MCF 10A (cell line): ENCODE measurements at regions not wholly inside any gene's neighbourhood (a gene's known extent, or its start where the extent isn't known, plus 50 kb on each side); places are given as distances from the start of the nearest gene placed in this dataset.

Source experiments
- BruUV-seq: library from RNA; stranded (reverse); fragments of 400-500 nt; replicated peaks from 2 replicates; lab custom pipeline; 2021; lab: Mats Ljungman, UMichigan
- CTCF ChIA-PET: fragments of 300-600 bp; sonication (Branson Sonifier 250); formaldehyde crosslinking; extraction: SDS; loops from one replicate; lab custom pipeline; 2021; ENCODE audit warnings: antibody characterized with exemption, inconsistent platforms; lab: Yijun Ruan, JAX
- POLR2A ChIA-PET: fragments of 300-600, 350-650 bp; sonication (Branson Sonifier 250); formaldehyde crosslinking; extraction: SDS; loops from one replicate; lab custom pipeline; 2020; ENCODE audit warnings: antibody characterized with exemption, inconsistent platforms; lab: Yijun Ruan, JAX
- DNase-seq: peaks from one replicate; pipeline ENCODE4 v3.0.0-alpha.2; 2018; ENCODE audit not compliant: unreplicated experiment
- H3K27ac Mint-ChIP-seq: one replicate; pipeline ENCODE4 v1.8.0; 2022; ENCODE audit warnings: mild to moderate bottlenecking, low read depth, mixed read lengths; ENCODE audit not compliant: unreplicated experiment
- H3K27me3 Mint-ChIP-seq: one replicate; pipeline ENCODE4 v1.8.0; 2022; ENCODE audit warnings: mixed read lengths; ENCODE audit not compliant: insufficient read depth, unreplicated experiment
- H3K36me3 Mint-ChIP-seq: one replicate; pipeline ENCODE4 v1.8.0; 2022; ENCODE audit warnings: mild to moderate bottlenecking, moderate library complexity, mixed read lengths; ENCODE audit not compliant: insufficient read depth, unreplicated experiment
- H3K4me1 Mint-ChIP-seq: one replicate; pipeline ENCODE4 v1.8.0; 2022; ENCODE audit warnings: mixed read lengths; ENCODE audit not compliant: insufficient read depth, unreplicated experiment
- H3K4me3 Mint-ChIP-seq: one replicate; pipeline ENCODE4 v1.8.0; 2022; ENCODE audit warnings: mild to moderate bottlenecking, moderate library complexity, mixed read lengths; ENCODE audit not compliant: unreplicated experiment
- H3K9me3 Mint-ChIP-seq: one replicate; pipeline ENCODE4 v1.8.0; 2022; ENCODE audit warnings: mixed read lengths; ENCODE audit not compliant: unreplicated experiment
- intact Hi-C: fragments of 100-400 bp; cut with micrococcal nuclease; formaldehyde crosslinking; loops from 2 replicates; pipeline ENCODE4 v1.14.1; 2022
- TF ChIP-seq, protein P1 (sequence below): fragments of 200-600 bp; IDR thresholded peaks from one replicate; pipeline ENCODE4 v1.8.0; 2022; ENCODE audit warnings: antibody characterized with exemption, mild to moderate bottlenecking; ENCODE audit not compliant: unreplicated experiment

DNA sequence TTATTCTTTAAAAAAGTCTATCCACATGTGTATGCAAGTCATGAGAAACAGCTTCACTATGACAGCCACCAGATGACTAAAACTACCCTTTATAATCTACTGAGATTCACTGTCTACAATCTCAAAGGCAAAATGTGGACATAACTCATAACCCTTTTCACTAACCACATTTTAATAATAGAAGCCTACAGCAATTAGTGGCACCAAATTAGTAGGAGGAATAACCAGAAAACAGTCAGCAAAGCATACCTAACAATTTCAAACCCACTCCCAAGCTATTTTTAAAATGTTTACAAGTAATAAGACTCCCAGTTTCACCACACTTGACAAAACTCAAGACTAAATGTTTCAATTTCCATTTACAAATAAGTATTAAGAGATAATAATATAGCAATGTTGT, 442.9 kb downstream of the PTPRC start:
- no peak for DNase-seq
- H3K9me3 Mint-ChIP-seq = no peaks in the 10 kb centered on the region
- intact Hi-C loops = no loop called here
- ChIA-PET POLR2A (interaction anchor here (0.6 kb wide), 1 partner anchor 74 kb away, joined by 3 read pairs; no protein-coding TSS in a partner anchor), CTCF (interaction anchor here (0.9 to 1.1 kb wide), 2 partner anchors 31 to 32 kb away, joined by 3 read pairs; no protein-coding TSS in a partner anchor)
- no peak overlapping the region for H3K4me3 Mint-ChIP-seq
- H3K4me1 Mint-ChIP-seq = no peaks in the 10 kb centered on the region
- H3K27me3 Mint-ChIP-seq = no peaks in the 10 kb centered on the region
- H3K36me3 Mint-ChIP-seq = no peaks in the 10 kb centered on the region
- TF ChIP-seq, protein P1, sequence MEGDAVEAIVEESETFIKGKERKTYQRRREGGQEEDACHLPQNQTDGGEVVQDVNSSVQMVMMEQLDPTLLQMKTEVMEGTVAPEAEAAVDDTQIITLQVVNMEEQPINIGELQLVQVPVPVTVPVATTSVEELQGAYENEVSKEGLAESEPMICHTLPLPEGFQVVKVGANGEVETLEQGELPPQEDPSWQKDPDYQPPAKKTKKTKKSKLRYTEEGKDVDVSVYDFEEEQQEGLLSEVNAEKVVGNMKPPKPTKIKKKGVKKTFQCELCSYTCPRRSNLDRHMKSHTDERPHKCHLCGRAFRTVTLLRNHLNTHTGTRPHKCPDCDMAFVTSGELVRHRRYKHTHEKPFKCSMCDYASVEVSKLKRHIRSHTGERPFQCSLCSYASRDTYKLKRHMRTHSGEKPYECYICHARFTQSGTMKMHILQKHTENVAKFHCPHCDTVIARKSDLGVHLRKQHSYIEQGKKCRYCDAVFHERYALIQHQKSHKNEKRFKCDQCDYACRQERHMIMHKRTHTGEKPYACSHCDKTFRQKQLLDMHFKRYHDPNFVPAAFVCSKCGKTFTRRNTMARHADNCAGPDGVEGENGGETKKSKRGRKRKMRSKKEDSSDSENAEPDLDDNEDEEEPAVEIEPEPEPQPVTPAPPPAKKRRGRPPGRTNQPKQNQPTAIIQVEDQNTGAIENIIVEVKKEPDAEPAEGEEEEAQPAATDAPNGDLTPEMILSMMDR = no peak
- no peak overlapping the region for H3K27ac Mint-ChIP-seq
- no TSS peak for BruUV-seq

DNA sequence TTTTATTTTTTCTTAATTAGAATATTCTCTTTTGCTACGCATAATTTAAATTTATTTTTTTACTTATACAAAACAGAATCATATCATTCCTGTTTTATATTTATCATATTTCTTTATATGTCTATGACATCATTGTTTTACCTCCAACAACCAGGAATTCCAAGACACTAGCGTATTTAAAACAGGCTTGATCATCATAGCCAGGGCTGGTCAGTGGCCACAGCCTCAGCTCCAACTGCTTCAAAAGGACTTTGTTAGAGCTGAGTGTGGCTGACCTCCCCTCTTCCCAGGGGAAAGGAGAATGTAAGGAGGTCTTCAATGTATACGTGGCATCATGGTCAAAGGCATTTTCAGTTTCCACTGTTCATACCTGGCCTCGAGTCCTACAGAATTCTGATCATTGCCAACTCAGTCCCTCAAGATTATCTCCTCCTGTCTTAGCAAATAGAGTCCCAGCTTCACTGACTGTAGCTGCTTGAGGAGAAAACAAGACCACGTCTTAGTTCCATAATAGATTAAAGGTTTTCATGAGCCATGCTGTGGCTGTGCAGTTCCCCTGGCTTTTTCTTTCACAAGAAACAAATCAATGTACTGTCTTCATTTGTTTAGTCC, 444.0 kb downstream of the PTPRC start:
- CTCF ChIA-PET = interaction anchor here (0.6 to 1.0 kb wide), 3 partner anchors 15 to 245 kb away, joined by 3 to 4 read pairs (median 3); no protein-coding TSS in a partner anchor
- BruUV-seq = no TSS peak
- Mint-ChIP-seq H3K4me1 (no peaks in the 10 kb centered on the region), H3K27ac (no peak overlapping the region), H3K4me3 (no peak overlapping the region), H3K9me3 (no peaks in the 10 kb centered on the region), H3K27me3 (no peaks in the 10 kb centered on the region), H3K36me3 (no peaks in the 10 kb centered on the region)
- POLR2A ChIA-PET = interaction anchor here (1.0 to 1.3 kb wide), 2 partner anchors 146 to 180 kb away, joined by 3 to 4 read pairs; no protein-coding TSS in a partner anchor
- DNase-seq = no peak
- intact Hi-C loops = no loop called here
- TF ChIP-seq, protein P1 = no peak

DNA sequence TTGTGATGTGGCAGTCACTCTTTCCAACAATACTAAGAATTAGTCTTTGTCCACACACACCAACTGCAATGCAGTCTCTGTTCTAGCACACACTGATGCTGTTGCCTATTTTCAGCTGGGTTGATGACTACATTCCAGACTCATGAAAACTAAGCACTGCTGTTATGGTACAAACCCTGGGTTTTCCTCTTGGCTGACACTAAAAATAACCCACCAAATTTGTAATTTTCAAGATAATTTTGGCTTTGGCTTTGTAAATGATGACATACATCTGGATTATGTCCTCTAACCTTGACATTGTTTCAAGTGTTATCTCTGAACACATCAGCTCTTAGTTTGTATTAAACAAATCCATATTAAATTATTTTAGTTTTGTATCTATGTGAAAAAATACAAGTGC, 444.8 kb downstream of the PTPRC start:
- intact Hi-C loops = no loop called here
- no TSS peak for BruUV-seq
- Mint-ChIP-seq H3K27ac (no peak overlapping the region), H3K36me3 (no peaks in the 10 kb centered on the region), H3K27me3 (no peaks in the 10 kb centered on the region), H3K4me3 (no peak overlapping the region), H3K9me3 (no peaks in the 10 kb centered on the region), H3K4me1 (no peaks in the 10 kb centered on the region)
- POLR2A ChIA-PET = interaction anchor here (1.0 to 1.3 kb wide), 2 partner anchors 147 to 181 kb away, joined by 3 to 4 read pairs; no protein-coding TSS in a partner anchor
- TF ChIP-seq, protein P1 = no peak
- no peak for DNase-seq
- CTCF ChIA-PET = interaction anchor here (0.7 to 0.9 kb wide), 2 partner anchors 11 to 246 kb away, joined by 3 to 4 read pairs; no protein-coding TSS in a partner anchor

DNA sequence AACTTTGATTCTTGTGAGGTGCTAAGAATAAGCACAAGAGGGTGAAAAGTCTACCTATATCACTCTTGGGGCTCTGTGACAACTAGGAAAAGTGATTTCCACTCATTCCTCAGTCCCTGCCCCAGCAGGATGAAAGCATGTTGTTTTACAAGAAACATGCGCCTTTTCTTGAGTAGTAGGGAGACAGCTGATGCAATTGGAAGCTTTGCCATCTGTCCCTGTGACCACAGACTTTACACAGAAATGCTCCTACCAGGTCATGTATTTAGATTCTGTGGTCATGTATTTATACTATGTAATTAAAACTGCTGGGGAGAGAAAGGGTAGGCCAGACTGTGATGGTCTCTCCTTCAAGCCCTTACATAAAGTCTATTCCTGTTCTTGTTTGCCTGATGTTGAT, 445.5 kb downstream of the PTPRC start:
- ChIA-PET CTCF (interaction anchor here (0.9 kb wide), 2 partner anchors 11 to 380 kb away, joined by 3 read pairs; no protein-coding TSS in a partner anchor), POLR2A (interaction anchor here (1.3 kb wide), 1 partner anchor 147 kb away, joined by 3 read pairs; no protein-coding TSS in a partner anchor)
- Mint-ChIP-seq H3K36me3 (no peaks in the 10 kb centered on the region), H3K4me3 (no peak overlapping the region), H3K9me3 (no peaks in the 10 kb centered on the region), H3K4me1 (no peaks in the 10 kb centered on the region), H3K27me3 (no peaks in the 10 kb centered on the region), H3K27ac (no peak overlapping the region)
- TF ChIP-seq, protein P1 = no peak
- no peak for DNase-seq
- intact Hi-C loops = no loop called here
- BruUV-seq = no TSS peak
